ENCODE measurements at regions not wholly inside any gene's neighbourhood (a gene's known extent, or its start where the extent isn't known, plus 50 kb on each side); places are given as distances from the start of the nearest gene placed in this dataset.

DNA sequence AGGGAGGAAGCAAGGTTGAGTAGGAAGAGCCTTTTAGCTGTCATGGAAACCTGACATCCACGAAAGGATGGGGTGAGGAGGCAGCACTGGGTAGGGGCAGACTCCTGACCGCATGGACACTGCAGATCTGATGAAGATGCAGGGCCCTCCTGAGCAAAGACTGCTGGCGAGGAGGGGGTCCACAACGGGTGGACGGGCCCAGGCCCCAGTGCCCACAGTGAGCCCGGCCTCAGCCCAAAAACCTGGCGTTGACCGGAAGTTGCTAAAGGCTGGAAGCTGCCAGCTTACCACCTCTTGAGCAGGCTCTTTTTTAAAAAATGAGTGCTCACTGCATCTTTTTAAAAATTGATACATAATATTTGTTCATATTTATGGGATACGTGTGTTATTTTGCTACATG is 247.3 kb downstream of the SH3BP4 start:
- TF ChIP-seq, protein P1, sequence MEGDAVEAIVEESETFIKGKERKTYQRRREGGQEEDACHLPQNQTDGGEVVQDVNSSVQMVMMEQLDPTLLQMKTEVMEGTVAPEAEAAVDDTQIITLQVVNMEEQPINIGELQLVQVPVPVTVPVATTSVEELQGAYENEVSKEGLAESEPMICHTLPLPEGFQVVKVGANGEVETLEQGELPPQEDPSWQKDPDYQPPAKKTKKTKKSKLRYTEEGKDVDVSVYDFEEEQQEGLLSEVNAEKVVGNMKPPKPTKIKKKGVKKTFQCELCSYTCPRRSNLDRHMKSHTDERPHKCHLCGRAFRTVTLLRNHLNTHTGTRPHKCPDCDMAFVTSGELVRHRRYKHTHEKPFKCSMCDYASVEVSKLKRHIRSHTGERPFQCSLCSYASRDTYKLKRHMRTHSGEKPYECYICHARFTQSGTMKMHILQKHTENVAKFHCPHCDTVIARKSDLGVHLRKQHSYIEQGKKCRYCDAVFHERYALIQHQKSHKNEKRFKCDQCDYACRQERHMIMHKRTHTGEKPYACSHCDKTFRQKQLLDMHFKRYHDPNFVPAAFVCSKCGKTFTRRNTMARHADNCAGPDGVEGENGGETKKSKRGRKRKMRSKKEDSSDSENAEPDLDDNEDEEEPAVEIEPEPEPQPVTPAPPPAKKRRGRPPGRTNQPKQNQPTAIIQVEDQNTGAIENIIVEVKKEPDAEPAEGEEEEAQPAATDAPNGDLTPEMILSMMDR (IDR thresholded peaks at IDR 0.05; ENCODE audit: low read depth, low read length, missing control alignments): no peak
- Histone ChIP-seq H3K27me3 (replicated peaks) (no peaks in the 10 kb centered on the region), H3K4me3 (ENCODE audit: low read depth, low read length) (no peak overlapping the region), H3K27ac (no peak overlapping the region), H3K36me3 (replicated peaks) (no peaks in the 10 kb centered on the region)
- no peak for DNase-seq
- in situ Hi-C loops (cut with HindIII; ENCODE audit: low pct_ligation_motif_present, low sequenced_read_pairs): no loop called here

GRCh38 chr2:235200216-235200615 is 248.4 kb downstream of the SH3BP4 start:
- in situ Hi-C loops (cut with HindIII; ENCODE audit: low pct_ligation_motif_present, low sequenced_read_pairs): no loop called here
- no peaks in the 10 kb centered on the region for H3K36me3 ChIP-seq (replicated peaks)

DNA sequence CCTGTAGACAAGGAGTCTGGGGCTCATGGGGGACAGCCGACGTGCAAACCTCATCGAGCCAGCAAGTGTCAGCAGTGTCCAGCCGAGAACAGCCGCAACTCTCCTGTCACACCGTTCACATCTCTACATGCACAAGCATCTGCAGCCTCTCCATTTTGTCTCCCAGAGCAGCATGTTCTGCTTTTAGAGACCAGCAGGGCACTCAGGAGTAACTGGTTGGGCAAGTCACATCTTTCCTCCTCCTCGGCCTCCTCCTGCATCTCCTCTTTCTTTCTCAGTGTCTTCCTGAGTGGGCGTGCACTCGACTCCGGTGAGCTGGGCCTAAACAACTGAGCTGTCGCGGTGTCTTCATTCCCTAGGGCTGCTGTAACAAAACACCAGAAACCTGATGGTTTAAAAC is 249.9 kb downstream of the SH3BP4 start:
- no peak for DNase-seq
- Histone ChIP-seq H3K4me3 (ENCODE audit: low read depth, low read length) (no peak overlapping the region), H3K27me3 (replicated peaks) (no peaks in the 10 kb centered on the region), H3K27ac (no peak overlapping the region), H3K36me3 (replicated peaks) (no peaks in the 10 kb centered on the region)
- TF ChIP-seq, protein P1 (IDR thresholded peaks at IDR 0.05; ENCODE audit: low read depth, low read length, missing control alignments): no peak
- in situ Hi-C loops (cut with HindIII; ENCODE audit: low pct_ligation_motif_present, low sequenced_read_pairs): no loop called here

More at GRCh38 chr2:235200216-235200615, 248.4 kb downstream of the SH3BP4 start:
- no peak overlapping the region for H3K4me3 ChIP-seq (ENCODE audit: low read depth, low read length)
- no peak overlapping the region for H3K27ac ChIP-seq
- DNase-seq: no peak
- H3K27me3 ChIP-seq (replicated peaks): no peaks in the 10 kb centered on the region
- TF ChIP-seq, protein P1 (IDR thresholded peaks at IDR 0.05; ENCODE audit: low read depth, low read length, missing control alignments): no peak

GRCh38 chr2:235204948-235205347 is 253.1 kb downstream of the SH3BP4 start:
- in situ Hi-C loops (cut with HindIII; ENCODE audit: low pct_ligation_motif_present, low sequenced_read_pairs): no loop called here
- no peak overlapping the region for H3K4me3 ChIP-seq (ENCODE audit: low read depth, low read length)
- H3K27me3 ChIP-seq (replicated peaks): no peaks in the 10 kb centered on the region
- no peak for DNase-seq
- H3K36me3 ChIP-seq (replicated peaks): no peaks in the 10 kb centered on the region
- no peak overlapping the region for H3K27ac ChIP-seq
- TF ChIP-seq, protein P1 (IDR thresholded peaks at IDR 0.05; ENCODE audit: low read depth, low read length, missing control alignments): no peak

DNA sequence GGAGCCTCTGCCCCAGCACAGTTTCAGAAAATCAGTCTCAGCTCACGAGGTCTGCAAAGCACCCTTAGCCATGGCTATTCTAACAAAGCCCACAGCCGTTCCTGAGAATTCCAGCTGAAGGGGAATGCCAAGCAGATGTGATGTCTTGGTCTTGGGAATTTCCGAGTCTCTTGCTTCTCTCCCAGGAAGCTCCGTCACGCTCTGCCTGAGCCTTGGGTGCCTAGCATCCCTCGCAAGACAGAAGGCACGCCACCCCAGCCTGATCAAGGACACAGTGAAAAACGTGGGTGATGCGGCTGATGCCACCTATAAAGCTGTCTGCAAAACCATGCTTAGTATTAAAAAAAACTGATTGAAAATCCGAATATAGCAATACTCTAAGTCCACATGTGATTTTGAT is 254.6 kb downstream of the SH3BP4 start:
- H3K27me3 ChIP-seq (replicated peaks): no peaks in the 10 kb centered on the region
- no peak overlapping the region for H3K27ac ChIP-seq
- in situ Hi-C loops (cut with HindIII; ENCODE audit: low pct_ligation_motif_present, low sequenced_read_pairs): no loop called here
- H3K36me3 ChIP-seq (replicated peaks): no peaks in the 10 kb centered on the region
- no peak overlapping the region for H3K4me3 ChIP-seq (ENCODE audit: low read depth, low read length)
- TF ChIP-seq, protein P1 (IDR thresholded peaks at IDR 0.05; ENCODE audit: low read depth, low read length, missing control alignments): no peak
- DNase-seq: no peak

- Histone ChIP-seq H3K4me3 (ENCODE audit: low read depth, low read length) (no peak overlapping the region), H3K27me3 (replicated peaks) (no peaks in the 10 kb centered on the region), H3K27ac (no peak overlapping the region), H3K36me3 (replicated peaks) (no peaks in the 10 kb centered on the region)
- in situ Hi-C loops (cut with HindIII; ENCODE audit: low pct_ligation_motif_present, low sequenced_read_pairs): no loop called here
- no peak for DNase-seq
- TF ChIP-seq, protein P1 (IDR thresholded peaks at IDR 0.05; ENCODE audit: low read depth, low read length, missing control alignments): no peak
Measured at GRCh38 chr2:235206980-235207579, 255.3 kb downstream of the SH3BP4 start.

Measured in brain microvascular endothelial cell (primary cell).